IPS-11a (cell line): ENCODE measurements at regions not wholly inside any gene's neighbourhood (a gene's known extent, or its start where the extent isn't known, plus 50 kb on each side); places are given as distances from the start of the nearest gene placed in this dataset.

Experiments
- H3K4me3 ChIP-seq: one replicate; pipeline ENCODE4 v1.5.1; 2013; ENCODE audit warnings: low read depth, low read length, control low read depth

DNA sequence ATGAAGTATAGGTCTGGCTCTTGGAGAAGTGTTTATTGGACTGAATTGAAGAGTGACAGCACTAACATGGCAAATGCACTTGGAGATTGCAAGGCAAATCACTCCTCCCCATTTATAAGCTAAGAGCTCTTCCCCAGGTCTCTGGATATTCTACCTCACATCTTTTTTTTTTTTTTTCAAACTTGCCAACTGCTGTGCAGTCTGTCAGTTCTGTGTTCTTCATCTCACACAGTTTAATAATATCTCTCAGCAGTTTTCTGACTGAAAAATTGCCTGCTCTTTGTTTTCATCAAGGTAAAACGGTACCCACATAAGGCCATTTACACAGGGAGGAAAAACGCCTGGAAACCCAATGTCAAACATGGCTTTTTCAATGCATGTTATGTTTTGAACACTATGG lies 186.1 kb upstream of the B3GALT2 start:
- no peak overlapping the region for H3K4me3 ChIP-seq

DNA sequence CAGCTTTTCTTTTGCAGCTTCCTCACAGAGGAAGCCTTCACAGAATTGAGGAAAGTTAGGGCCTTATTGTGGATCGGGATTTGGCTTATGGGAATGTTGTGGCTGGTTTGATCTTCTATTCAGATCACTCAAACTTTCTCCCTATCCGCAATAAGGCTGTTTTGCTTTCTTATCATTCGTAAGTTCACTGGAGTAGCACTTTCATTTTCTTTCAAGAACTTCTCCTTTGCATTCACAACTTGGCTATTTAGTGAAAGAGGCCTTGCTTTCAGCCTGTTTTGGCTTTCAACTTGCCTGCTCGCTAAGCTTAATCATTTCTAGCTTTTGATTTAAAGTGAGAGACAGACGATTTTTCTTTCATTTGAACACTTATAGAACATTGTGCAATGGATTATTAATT lies 181.9 kb upstream of the B3GALT2 start:
- no peak overlapping the region for H3K4me3 ChIP-seq

DNA sequence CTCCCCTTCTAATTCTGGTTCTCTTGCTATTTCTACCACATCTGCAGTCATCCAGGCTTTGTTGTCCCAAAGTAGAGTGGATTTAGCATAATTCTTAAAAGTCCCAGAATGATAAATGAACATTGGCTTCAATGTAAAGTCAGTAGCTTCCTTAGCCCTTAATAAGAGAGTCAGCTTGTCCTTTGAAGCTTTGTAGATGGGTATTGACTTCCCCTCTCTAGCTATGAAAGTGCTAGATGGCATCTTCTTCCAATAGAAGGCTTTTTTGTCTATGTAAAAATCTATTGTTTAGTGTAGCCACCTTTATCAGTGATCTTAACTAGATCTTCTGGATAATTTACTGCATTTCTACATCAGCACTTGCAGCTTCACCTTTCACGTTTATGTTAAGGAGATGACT lies 181.4 kb upstream of the B3GALT2 start:
- no peak overlapping the region for H3K4me3 ChIP-seq

DNA sequence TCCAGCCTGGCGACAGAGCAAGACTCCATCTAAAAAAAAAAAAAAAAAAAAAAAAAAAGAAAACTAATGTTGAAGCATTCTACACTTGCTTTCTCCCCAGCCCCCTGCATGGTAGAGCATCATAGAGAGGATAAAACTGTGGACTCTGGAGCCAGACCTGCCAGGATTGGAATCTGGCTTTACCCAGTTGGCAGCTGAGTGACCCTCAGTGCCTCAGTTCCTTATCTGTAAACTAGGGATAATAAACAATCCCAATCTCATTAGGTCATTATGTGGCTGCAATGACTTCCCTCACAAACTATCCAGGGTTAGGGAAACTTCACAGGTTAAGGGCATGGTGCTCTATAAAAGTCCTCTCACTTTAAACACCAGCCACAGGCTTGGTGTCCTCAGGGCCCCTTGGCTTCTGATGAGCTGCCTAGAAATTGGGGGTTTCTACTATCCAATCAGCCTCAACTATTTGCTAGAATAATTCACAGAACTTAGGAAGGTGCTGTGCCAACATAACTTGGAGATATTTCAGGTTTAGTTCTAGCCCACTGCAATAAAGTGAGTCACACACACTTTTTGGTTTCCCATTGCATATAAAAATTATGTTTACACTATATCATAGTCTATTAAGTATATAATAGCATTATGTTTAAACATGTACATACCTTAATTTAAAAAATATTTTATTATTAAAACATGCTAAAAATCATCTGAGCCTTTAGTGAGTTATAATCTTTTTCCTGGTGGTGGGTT lies 180.5 kb upstream of the B3GALT2 start:
- no peak overlapping the region for H3K4me3 ChIP-seq

DNA sequence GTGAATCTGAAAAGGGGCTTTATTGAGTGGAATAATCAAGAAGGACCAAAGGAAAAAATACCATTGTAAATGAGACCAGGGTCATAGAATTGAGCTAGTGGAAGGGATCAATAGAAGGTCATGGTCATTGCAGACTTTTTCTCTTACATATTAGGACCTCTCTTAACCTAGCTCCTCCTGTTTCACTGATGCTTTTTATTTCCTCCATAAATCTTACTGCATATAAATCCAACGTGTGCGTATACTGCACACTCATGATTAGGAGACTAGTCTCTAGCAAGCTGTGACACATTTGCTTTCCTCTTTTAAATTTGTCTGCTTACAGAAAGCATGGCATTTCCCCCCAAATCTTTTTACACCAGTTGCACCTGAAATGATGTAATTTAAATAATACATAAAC lies 179.6 kb upstream of the B3GALT2 start:
- no peak overlapping the region for H3K4me3 ChIP-seq

DNA sequence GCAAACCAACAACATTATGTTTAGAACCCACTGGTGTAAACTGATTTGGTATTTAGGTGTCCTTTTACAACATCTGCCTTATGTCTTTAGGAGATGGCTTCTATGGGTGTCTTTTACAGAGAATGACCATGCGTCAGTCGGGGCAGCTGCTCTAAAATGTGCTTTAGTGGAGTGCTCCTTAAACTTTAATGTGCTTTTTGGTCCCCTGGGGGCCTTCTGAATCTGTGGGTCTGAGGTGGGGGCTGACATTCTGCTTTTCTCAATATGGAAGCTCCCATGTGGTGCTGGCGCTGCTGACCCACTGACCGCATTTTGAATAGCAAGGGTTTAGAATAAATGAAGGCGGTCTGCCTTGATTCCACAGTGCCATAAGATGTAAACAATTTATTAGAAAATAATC lies 173.2 kb upstream of the B3GALT2 start:
- no peak overlapping the region for H3K4me3 ChIP-seq

DNA sequence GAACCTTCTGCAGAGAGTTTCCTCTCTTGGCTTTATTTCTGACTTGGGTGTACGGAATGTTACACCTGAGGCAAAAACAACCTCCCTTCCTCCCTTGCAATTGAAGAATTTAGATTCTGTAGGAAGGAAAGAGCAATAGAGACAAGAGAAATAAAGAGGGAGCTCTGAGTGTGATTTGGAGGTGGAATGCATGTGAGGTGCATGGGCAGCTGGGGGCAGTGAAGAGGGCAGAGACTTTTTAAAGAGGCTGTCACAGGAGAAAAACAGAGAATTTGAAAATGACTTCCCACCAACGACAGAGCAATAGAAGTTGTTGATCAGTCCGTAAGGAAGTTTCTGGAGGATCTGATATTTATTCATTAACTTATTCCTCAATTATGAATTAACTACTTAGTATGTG lies 172.0 kb upstream of the B3GALT2 start:
- H3K4me3 ChIP-seq, result no peak overlapping the region

DNA sequence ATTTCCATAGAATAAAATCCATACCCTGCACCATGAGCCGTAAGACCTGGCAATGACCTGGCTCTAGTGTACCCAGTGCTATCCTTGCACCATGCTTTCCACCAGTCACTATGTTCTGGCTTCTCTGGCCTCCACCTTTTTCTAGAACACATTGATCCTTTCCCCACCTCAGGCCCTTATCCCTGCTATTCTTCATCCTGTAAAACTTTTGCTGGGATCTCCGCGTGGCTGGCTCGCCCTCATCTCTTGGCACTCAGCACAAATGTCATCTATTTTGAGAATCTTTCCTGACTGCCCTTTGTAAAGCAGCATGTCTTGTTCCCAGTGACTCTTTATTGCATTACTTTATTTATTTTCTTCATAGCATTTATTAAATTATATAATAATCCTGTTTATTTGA lies 169.8 kb upstream of the B3GALT2 start:
- H3K4me3 ChIP-seq, result no peak overlapping the region

DNA sequence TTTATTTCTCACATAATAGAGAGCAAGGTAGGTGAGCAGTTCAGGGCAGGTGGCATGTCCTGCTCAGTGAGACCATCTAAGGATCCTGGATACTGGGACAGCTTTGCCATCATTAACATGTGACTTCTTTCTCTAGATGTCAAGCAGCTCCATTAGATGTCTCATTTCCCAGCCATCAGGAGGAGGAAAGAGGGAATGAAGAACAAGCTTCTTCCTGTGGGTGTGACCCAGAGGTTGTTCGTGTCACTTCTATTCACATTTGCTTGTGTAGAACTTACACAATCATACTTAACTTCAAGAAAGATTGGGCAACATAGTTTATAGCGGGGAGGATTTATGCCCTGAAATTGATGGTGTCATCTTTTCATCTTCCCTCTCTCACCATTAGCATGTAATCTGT lies 169.2 kb upstream of the B3GALT2 start:
- no peak overlapping the region for H3K4me3 ChIP-seq

DNA sequence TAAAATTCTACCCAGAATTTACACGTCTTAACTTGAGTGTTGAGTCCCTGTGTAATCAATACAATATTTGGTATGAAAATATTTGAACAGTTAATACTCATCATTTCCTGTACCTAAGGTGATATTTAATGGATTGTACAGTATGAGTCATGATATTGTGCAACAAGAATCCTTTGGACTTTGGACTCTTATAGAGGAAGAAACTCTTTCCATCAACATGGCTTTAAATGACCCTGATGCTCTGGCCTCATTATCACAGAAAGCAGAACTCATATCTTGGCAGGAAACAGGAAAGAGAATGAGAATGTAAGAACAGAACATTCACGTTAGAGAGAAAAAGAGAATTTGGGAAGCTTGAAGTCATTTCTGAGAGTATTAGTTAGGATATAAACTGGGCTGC lies 168.8 kb upstream of the B3GALT2 start:
- no peak overlapping the region for H3K4me3 ChIP-seq

DNA sequence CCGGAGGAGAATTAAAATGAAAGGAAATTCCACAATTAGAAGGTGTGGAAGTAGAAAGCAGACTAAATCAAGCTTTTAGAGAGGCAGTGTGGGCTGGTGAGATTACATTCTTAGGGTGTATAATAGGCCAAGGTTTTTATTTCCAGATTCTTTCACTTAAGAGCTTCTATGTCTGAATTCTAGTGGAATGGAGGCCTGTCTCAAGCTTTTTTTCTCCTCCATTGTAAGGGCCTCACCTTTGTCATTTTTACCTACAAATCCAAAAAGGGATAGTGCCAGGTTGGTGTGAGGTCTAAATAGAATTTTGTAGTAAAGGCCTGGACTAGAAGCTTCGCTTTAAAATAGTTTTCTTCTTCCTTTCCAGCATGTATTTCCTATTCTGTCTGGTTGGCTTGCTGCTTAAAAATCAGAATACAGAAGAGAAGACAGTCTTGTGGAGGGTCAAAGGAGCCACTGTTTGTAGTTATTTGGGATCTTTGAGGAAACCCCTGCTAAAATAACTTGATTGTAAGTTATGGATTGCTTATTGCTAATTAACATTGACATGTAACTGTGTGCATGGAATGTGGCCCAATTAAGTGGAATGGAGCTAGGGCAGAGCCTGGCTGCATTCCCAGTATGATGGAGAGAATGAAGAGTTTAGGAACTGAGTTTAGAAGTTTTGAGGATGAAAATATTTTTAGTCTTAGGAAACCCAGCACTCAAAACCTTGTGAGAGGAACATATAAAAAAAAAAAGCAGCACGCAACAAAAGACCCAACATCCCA lies 162.5 kb upstream of the B3GALT2 start:
- H3K4me3 ChIP-seq, result no peak overlapping the region

DNA sequence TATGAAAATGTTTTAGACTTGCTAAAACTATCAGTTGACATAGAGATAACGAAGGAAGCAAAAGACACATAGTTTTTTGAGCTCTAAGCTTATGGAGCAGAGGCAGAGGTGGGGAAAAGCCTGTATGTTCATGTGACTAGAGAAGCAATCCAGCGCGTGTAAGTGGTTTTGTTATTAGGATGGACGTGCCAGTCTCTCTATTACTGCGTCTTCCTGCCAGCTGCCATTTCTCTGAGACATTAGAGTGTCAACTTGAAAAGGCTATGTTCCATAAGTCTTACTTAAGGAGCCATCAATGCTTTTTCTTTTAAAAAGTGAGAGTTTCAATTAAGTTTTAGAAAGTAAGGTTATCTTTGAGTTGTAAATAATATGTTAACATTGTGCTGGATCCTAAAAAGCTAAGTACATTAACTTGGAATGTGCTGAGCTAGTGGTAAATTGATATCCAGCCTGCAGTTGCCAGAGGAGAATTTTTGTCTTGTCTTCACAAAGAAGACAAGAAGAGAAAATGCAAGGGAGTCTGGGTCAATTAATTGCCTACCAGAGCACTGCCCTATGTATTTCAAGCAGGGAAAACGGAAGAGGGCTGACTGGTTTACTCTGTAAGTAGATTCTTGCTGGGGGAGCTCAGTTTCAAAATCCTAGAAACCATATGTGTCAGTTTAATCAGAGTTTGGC lies 161.8 kb upstream of the B3GALT2 start:
- H3K4me3 ChIP-seq, result no peak overlapping the region

DNA sequence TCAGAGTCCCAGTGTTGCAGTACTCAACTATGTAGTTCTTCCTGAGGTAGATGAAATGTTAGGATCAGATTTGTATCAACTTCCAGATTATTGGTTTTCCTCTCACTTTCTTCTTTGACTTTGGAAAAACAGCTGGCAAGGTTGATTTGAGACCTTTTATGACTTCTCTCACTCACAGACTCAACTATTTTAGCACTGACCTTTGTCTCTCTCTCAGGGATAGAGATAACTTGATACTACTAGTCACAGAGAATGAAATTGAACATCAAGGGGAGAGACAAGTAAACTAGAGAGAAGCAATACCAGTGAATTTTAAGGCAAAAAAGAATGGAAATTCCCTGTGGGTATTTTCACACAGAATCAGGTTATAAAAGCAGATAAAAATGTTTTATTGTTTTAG lies 159.7 kb upstream of the B3GALT2 start:
- H3K4me3 ChIP-seq, result no peak overlapping the region

DNA sequence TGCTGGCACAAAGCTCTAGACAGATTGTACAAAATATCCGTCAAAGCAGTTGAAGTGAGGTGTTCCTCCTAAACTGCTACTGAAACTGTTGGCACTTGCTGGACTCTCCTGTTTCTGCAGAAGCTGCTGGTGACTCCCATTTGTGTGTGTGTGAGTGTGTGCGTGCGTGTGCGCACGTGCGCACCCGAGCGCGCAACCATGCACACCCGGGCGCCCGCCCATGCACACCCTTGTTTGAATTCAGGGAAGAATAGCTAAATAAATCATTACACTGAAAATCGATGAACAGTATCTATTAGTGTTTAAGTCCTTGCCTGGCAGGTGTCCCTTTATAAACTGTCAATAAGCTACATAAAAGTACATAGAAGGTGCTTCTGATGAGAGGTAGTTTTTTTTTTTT lies 156.4 kb upstream of the B3GALT2 start:
- no peak overlapping the region for H3K4me3 ChIP-seq

DNA sequence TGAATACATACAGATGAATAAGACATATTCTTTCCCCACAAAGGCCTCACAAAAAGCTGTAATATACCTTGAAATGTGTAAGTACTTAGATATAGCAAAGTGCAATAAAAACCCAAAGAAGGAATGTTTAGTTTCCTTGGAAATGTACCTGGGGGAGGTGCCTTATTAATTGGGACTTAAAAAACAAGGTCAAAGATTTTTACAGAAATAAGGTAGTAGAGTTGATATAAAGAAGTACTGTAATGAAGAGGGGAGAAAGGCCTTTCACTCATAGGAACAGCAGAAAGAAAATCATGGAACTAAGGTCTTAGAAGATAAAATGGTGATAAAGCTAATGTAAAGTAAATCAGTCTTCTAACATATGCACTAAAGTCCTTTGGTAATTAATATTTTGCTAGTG lies 153.9 kb upstream of the B3GALT2 start:
- H3K4me3 ChIP-seq, result no peak overlapping the region

DNA sequence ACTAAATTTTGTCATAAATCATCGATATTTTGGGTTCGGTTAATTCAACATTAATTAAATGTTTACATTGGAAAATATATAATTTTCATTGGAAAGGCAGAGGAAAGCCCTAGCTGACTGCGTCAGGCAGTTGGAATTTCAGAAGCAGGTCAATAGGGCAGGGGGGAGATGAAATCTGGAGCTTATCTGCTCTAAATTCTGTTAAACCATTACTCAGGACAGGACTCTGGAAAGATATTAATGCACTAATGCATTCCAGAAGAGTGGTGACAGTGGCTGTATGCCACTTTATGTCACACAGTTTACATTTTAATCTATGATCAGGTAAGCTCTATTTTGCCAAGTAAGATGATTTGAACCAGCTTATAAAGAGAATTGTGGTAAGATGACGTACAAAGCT lies 153.0 kb upstream of the B3GALT2 start:
- H3K4me3 ChIP-seq, result no peak overlapping the region

DNA sequence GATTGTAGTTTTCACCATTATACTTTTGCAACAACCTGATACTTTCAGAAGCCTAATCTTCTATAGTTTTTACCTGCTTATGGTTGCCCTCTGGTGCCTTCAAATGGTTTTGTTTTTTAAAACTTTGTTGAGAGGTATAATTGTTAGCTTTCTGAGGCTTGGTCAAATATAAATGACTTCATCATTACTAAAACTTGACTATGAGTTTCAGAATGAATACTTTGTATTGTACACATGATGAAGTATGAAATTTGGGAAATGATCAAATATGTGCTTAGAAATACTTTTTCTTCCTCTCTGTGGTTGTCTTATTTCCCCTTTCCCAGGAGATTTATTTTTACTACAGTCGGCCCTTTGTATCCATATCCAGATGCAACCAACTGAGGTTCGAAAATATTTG lies 151.8 kb upstream of the B3GALT2 start:
- no peak overlapping the region for H3K4me3 ChIP-seq

DNA sequence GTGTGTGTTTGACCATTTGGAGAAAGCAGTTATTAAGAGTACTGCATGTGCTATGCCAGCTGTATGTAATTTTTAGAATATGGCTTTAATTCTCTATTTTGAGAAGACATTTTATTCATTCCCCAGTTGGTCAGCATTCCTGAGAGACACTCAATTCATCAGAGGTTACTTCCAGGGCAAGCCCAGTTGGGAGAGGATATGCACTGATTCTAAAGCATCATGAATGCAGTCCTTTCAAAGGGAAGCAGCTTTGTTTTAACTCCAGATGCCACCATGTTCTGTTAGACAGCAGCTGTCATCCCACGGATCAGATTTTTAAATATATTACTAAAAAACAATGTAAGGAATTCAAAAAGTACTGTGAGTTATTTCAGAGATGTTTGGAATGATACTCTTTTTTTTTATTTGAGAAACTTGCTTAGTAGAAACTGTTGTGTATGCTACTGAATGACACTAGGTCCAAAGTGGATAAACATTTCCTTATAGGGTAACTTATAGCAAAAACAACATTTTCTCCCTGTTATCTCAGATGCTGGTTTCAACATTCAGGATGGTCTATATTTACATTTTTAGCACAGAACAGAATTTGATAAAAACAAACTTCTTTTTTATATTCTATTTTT lies 149.5 kb upstream of the B3GALT2 start:
- no peak overlapping the region for H3K4me3 ChIP-seq

DNA sequence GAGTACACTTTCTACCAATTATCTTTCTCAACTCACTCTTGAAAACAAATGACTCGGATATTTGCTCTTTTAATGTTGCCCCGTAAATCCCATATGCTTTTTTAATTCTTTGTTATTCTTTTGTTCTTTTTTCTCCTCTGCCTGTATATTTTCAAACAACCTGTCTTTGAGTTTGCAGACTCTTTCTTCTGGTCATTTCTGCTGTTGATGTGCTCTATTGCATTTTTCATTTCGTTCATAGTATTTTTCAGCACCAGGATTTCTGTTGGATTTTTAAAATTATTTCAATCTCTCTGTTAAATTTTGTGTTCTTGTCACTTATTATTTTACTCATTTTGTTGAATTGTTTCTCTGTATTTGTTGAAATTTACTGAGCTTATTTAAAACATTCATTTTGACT lies 146.8 kb upstream of the B3GALT2 start:
- H3K4me3 ChIP-seq, result no peak overlapping the region

DNA sequence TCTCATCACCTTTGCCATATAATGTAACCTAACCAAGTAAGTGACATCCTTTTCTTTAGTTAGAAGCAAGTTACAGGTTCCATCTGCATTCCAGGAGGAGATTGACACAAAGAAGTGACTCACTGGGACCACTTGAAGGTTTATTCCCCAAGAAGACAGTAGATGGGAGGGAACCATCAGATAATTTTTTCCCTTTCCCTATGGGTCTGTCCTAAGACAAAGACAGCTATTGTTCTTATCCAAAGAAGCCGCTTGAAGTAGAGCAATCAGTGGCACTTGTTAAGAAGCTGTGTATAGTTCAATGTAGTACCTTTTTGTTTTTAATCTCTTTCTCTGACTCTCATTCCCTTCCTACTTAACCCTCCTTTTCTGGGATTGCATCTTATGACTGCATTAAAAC lies 139.9 kb upstream of the B3GALT2 start:
- H3K4me3 ChIP-seq, result no peak overlapping the region

DNA sequence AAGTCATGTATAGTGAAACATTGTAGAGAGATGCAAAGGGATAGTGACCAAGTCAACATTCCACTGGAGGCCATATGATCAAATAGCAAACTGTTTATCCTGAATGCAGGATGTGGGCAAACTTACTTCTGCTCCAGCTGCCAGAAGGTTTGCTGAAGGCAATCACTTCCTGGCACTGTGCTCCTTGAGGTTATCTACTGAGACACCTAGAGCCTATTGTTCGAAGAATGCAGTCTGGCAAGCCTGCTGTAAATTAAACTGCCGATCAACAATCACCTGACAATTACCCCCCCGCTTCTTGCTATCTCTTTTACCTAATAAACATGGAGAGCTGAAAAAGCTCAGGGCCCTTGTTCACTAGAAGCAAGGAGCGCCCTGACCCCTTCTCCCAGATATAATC lies 139.4 kb upstream of the B3GALT2 start:
- H3K4me3 ChIP-seq, result no peak overlapping the region

DNA sequence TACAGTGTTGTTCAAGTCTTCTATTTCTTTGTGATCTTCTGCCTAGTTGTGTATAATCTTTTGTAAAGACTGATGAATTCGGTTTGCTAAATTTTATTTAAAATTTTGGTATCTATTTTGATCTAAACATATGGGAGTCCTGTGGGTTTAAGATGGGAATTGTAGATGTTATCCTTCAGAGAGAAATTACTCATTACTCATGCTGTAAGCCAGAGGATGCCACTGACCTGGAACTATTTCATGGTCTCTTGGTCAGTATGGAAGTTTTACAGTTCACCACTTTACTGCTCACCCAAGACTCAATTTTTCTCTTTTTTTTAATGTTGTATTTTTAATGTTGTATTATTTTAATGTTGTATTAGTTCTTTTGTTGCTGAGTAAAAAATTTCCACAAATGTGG lies 138.6 kb upstream of the B3GALT2 start:
- H3K4me3 ChIP-seq, result no peak overlapping the region
